NCI-H2081 treated with DMSO at 0.1 percent for 48 hours (cell line): ENCODE measurements at regions not wholly inside any gene's neighbourhood (a gene's known extent, or its start where the extent isn't known, plus 50 kb on each side); places are given as distances from the start of the nearest gene placed in this dataset.

ENCODE experiments used
- DNase-seq: peaks from one replicate; lab custom pipeline; 2025; lab: John Stamatoyannopoulos, UW

DNA sequence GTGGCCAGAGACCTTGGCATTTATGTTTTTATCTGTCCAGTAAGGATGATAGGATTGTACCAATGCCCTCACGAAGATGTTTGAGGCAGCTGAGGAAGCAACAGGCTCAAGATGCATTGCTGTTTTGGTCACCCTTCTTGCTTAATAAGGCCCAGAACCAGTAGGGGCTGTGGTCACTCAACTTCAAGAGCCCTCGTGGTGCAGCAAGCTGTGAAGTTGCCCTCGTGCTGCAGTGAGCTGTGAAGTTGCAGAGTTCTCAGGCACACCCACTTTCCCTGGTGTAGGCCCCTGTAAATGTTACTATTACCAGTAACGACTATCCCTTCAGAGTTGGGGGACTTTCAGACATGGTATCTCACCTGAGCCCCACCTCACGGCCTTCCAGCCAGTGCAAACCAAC, 207.6 kb upstream of the LYZL1 start:
- DNase-seq, result no peak

DNA sequence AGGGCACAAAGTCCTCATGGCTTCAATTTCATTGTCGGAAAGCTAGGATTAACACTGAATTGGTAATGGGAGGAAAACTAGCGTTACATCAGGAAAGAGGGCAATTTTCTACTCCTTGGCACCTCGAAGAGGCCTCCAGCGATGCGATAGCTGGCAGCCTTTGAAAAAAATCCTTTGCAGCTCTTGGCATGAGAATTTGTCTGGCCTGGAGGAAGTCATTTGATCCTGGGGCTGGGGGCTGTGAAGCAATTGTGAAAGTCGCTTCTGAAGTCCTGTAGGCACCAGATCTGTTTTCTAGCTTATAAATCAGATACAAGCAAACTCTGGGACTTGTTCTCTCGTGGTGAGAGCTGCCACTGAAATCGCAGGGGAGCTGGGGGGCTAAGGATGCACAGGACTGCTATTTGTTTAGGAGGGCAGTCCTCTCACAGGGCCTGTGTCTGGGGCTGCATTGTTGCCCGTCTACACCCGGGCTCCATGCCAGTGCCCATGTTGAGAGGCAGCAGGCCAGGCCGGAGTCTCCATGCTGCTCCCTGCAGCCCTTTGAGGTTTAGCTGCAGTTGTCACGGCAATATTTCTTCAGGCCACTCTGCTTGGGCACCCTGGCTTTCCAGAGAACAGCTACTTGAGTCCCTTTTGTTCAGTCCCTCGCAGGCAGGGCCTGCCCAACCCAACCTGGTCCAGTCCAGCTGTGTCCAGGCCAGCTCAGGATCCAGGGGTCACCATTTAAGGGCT, 206.8 kb upstream of the LYZL1 start:
- no peak for DNase-seq

DNA sequence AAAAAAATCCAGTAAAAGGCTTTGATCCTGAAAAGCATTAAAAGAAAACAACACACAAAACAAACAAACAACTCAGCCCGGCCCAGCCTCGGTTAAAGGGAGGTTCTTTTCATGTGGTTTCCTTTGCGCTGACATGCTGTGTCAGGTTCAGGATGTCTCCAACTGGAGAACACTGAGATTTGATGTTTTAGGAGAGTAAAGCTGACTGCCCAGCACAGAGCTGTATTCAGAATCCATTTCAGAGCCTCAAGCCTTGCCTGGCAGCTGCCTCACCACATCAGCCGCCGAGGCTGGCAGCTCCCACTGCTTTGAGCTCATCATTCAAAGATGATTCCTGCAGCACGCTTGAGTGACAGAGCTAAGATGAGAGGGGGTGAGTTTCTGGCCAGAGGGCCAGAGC, 205.8 kb upstream of the LYZL1 start:
- DNase-seq, result no peak

DNA sequence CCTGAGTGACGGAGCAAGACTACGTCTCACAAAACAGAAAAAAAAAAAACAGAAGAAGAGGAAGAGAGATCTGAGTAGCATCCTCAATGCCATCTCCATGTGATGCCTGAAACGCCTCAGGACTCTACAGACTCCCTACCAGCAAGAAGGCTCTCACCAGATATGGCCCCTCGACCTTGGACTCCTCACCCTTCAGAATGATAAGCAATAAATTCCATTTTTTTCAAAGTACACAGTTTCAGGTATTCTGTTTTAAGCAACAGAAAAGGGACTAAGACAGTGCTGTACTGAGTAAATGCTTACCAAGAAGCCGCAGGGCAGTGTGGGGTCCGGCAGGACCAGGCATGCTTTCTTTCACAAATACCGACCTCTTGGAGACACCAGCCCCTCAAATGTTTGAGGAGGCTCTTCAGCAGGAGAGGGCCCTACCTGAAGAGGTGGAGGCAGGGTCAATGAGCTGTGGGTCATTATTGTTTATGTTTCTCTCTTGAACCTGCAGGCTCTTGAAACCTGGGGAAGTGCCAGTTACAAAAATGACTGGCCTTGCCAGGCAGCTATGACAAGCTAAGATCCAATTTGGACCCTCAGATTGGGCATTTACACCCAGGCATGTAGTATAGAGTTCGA, 204.1 kb upstream of the LYZL1 start:
- no peak for DNase-seq

- no peak for DNase-seq
Measured at GRCh38 chr10:29089091-29089490, 199.8 kb upstream of the LYZL1 start.

- no peak for DNase-seq
Measured at GRCh38 chr10:29096303-29096824, 192.5 kb upstream of the LYZL1 start.

DNA sequence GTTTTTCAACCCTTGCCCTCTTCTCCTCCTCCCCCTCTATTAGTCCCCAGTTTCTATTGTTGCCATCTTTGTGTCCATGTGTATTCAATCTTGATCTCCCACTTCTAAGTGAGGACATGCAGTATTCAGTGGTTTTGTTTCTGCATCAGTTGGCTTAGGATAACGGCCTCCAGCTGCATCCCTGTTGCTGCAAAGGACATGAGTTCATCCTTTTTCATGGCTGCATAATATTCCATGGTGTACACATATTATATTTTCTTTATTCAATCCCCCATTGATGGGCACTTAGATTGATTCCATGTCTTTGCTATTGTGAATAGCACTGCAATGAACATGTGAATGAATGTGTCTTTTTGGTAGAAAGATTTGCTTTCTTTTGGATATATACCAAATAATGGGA, 190.4 kb upstream of the LYZL1 start:
- no peak for DNase-seq

GRCh38 chr10:29099001-29099400, 189.9 kb upstream of the LYZL1 start:
- DNase-seq, result no peak

- DNase-seq, result no peak
Measured at GRCh38 chr10:29099415-29099814, 189.5 kb upstream of the LYZL1 start.

- no peak for DNase-seq
Measured at GRCh38 chr10:29100505-29100904, 188.4 kb upstream of the LYZL1 start.

DNA sequence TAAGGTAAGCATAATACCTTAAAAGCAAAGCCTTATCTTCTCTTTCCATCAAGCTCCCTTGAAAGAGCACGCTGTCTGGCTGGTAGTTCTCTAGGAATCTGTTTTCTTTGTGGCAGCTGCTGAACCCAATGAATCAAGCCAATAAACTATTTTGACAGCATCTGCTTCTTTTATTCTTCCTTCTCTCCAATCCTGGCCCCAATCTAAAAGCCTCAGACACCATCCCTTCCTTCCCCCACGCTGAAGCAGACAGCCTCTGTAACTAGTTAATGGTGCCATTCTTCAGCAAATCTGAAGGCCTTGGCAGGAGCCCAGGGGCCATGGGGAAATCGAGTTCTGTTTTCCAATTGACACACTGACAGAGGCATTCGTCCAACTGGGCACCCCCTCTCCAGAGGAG, 186.6 kb upstream of the LYZL1 start:
- DNase-seq, result no peak

DNA sequence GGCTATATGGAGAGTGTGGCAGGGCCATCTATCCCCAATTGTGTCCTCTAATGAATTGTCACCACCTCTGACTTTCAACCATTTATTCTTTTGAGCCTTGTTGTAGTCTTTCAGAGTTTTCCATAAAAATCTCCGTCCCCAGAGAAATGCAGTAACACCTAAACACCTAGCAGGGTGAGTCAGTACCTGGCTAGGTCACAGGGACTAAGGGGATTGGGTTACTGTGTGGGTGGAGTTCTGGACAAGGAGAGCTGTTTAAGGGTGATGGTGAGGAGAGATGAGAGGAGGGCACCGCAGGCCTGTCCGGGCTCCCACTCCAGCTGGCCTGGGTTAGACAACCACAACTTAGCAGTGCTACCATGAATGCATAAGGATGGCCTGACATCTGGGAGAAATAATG, 186.2 kb upstream of the LYZL1 start:
- no peak for DNase-seq

GRCh38 chr10:29104661-29105399, 184.0 kb upstream of the LYZL1 start:
- no peak for DNase-seq

- DNase-seq, result no peak
Measured at GRCh38 chr10:29105516-29106215, 183.2 kb upstream of the LYZL1 start.

DNA sequence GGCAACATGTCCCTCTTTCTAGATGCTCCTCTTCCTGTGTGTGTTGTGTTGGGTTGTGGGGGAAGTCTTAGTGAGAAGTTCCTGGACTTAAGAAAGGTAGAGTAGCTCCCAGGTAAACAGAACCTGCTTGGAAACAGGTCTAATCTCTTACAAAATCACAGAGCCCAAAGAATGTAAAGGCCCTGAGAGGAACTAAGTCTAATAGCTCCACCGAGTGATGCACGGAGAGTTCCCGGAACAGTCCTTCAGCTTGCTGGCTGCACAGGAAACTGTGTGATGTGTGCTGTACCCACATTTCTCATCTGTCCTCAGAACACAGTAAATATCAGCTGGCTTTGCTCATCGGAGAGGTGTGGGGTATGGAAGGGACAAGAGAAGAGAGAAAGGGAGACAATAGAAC, 182.6 kb upstream of the LYZL1 start:
- no peak for DNase-seq

- DNase-seq, result no peak
Measured at GRCh38 chr10:29107866-29108498, 180.9 kb upstream of the LYZL1 start.

DNA sequence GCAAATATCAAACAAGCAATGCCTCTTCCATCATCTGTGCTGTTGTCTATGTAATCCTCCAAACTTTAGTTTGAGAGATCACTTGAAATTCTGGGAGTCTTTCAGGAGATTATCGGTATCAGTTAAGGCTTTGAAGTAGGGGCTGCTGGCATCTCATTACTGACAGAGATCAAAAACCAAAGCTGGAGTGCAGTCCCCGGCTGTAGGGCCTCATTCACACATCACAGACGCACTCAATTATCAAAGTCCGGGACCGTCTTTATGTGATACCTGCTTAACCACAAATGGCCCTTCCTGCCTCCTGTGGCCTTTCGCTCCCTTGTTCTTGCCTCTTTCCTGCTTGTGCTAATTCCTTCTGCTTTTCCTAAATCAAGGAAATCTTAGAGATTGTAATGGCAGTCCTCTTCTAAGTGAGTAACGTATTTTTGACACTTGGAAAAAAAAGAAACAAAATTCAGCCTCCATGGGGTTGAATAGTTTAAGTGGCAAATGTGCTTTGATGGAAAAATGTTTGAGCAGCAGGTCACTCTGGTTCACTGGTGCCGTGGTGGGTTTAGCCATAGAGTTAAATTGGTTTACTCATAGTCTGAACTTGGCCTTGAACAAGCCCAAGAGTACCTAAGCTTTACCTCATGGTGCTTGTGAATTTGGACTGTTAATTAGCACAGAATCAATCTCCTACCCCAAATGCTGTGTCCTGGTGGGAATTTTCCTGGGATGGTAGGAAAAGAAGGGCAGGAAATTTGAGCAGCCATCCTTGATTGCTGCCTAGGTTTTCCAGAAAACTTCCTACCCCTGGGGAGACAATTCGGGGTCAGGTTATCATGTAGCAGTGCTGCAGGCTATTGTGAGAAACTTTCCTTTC, 178.9 kb upstream of the LYZL1 start:
- no peak for DNase-seq

- DNase-seq, result no peak
Measured at GRCh38 chr10:29112827-29113615, 175.8 kb upstream of the LYZL1 start.

GRCh38 chr10:29113616-29113945, 175.3 kb upstream of the LYZL1 start:
- DNase-seq, result no peak

- no peak for DNase-seq
Measured at GRCh38 chr10:29114141-29114540, 174.7 kb upstream of the LYZL1 start.
